K562 (cell line): ENCODE measurements at regions not wholly inside any gene's neighbourhood (a gene's known extent, or its start where the extent isn't known, plus 50 kb on each side); places are given as distances from the start of the nearest gene placed in this dataset.

Source experiments
- ATAC-seq: fragments of 200-7000 bp; cut with Tn5 transposase; 3 replicates; pipeline ENCODE4 v1.9.1; 2020; ENCODE audit warnings: moderate library complexity
- BruUV-seq: library from RNA; stranded (reverse); fragments of 400-500 nt; replicated peaks from 2 replicates; lab custom pipeline; 2021; lab: Mats Ljungman, UMichigan
- CTCF ChIA-PET: fragments of 300-600 bp; formaldehyde crosslinking; extraction: SDS; loops from one replicate; lab custom pipeline; 2021; ENCODE audit warnings: low intra/inter-chr PET ratio; lab: Yijun Ruan, JAX
- POLR2A ChIA-PET: fragments of 300-600, 350-650 bp; sonication (Branson Sonifier 250); formaldehyde crosslinking; extraction: SDS; loops from one replicate; lab custom pipeline; 2021; ENCODE audit warnings: antibody characterized with exemption, inconsistent platforms; lab: Yijun Ruan, JAX
- DNase-seq, 4 experiments: peaks; one replicate each; pipeline versions ENCODE4 v3.0.0 to v3.0.0-alpha.2; 2011 to 2018; ENCODE audit warnings: low spot score in 3 of 4, mixed read lengths in 3 of 4; ENCODE audit errors: extremely low read depth in 1 of 4
- FAIRE-seq: peaks from 2 replicates; lab custom pipeline; 2011; peaks lifted over from hg19 to GRCh38; lab: Jason Lieb, UNC
- H2AFZ ChIP-seq: 2 replicates; pipeline ENCODE4 v1.6.0; 2011; ENCODE audit warnings: low read depth, low read length, control low read depth, inconsistent platforms
- H3K27ac ChIP-seq: fragments of 200-600 bp; 3 replicates; pipeline ENCODE4 v1.8.0; 2011; ENCODE audit warnings: low read depth, mild to moderate bottlenecking, control low read depth, inconsistent platforms, low read length, moderate library complexity, mixed read lengths; ENCODE audit errors: extremely low read depth
- H3K27me3 ChIP-seq, 2 experiments: fragments of 300-600 bp in 1 of 2; 2 replicates in 1 of 2; 3 replicates in 1 of 2; pipeline versions ENCODE4 v1.6.0 to v1.8.0; 2011; ENCODE audit warnings: inconsistent platforms in 2 of 2, low read length in 2 of 2, mild to moderate bottlenecking in 1 of 2, mixed read lengths in 1 of 2, moderate library complexity in 1 of 2; ENCODE audit not compliant: control insufficient read depth in 2 of 2, insufficient read depth in 2 of 2
- H3K36me3 ChIP-seq: fragments of 300-600 bp; 3 replicates; pipeline ENCODE4 v1.8.0; 2011; ENCODE audit warnings: mild to moderate bottlenecking, low read length, inconsistent platforms; ENCODE audit not compliant: control insufficient read depth, insufficient read depth
- H3K4me1 ChIP-seq, 2 experiments: fragments of 200-600 bp in 1 of 2; replicated peaks in 1 of 2; 2 replicates in 1 of 2; 3 replicates in 1 of 2; pipeline versions ENCODE4 v1.5.1 to v1.8.0; 2011; ENCODE audit warnings: inconsistent platforms in 2 of 2, low read length in 2 of 2, mild to moderate bottlenecking in 1 of 2, mixed read lengths in 1 of 2, moderate library complexity in 1 of 2; ENCODE audit not compliant: control insufficient read depth in 2 of 2, insufficient read depth in 2 of 2
- H3K4me2 ChIP-seq: 2 replicates; pipeline ENCODE4 v1.6.1; 2011; ENCODE audit warnings: low read length, control low read depth, inconsistent platforms, mixed read lengths; ENCODE audit not compliant: insufficient read depth
- H3K4me3 ChIP-seq: fragments of 200-600 bp; sonication (generic), shearing (Covaris generic); 2 replicates; pipeline ENCODE4 v1.5.1; 2016; ENCODE audit warnings: control low read depth, inconsistent platforms
- H3K79me2 ChIP-seq: fragments of 200-600 bp; 3 replicates; pipeline ENCODE4 v1.8.0; 2011; ENCODE audit warnings: low read length, inconsistent platforms; ENCODE audit not compliant: control insufficient read depth, insufficient read depth
- H3K9ac ChIP-seq, 2 experiments: 2 replicates each; pipeline versions ENCODE4 v1.6.0 to v1.6.1; 2011; ENCODE audit warnings: low read depth in 2 of 2, low read length in 2 of 2, control low read depth in 1 of 2, inconsistent platforms in 1 of 2, mild to moderate bottlenecking in 1 of 2, mixed read lengths in 1 of 2; ENCODE audit not compliant: insufficient read depth in 1 of 2
- H3K9me1 ChIP-seq: one replicate; pipeline ENCODE4 v1.6.0; 2011; ENCODE audit warnings: inconsistent platforms, mild to moderate bottlenecking, low read length, moderate library complexity; ENCODE audit not compliant: control insufficient read depth, insufficient read depth
- H3K9me3 ChIP-seq: replicated peaks from 2 replicates; pipeline ENCODE4 v1.5.1; 2011; ENCODE audit warnings: low read depth, low read length, inconsistent platforms; ENCODE audit not compliant: control insufficient read depth, insufficient read depth
- H4K20me1 ChIP-seq: replicated peaks from 2 replicates; pipeline ENCODE4 v1.6.1; 2011; ENCODE audit warnings: low read length, inconsistent platforms, mixed read lengths; ENCODE audit not compliant: control insufficient read depth, insufficient read depth
- CLOCK ChIP-seq: fragments of 250-450 bp; sonication (Bioruptor Pico); IDR thresholded peaks from 2 replicates; pipeline ENCODE4 v1.4.0; 2020; ENCODE audit warnings: mild to moderate bottlenecking, moderate library complexity, borderline replicate concordance
- E2F3 ChIP-seq: fragments of 250-450 bp; sonication (Bioruptor Pico); IDR thresholded peaks from 2 replicates; pipeline ENCODE4 v1.4.0; 2020; ENCODE audit warnings: mild to moderate bottlenecking
- ETV5 ChIP-seq: sonication (generic); formaldehyde crosslinking; IDR thresholded peaks from 2 replicates; pipeline ENCODE4 v1.4.0; 2020; ENCODE audit warnings: low read depth, mild to moderate bottlenecking, missing genetic modification reagents
- MAFF ChIP-seq: IDR thresholded peaks from 2 replicates; pipeline ENCODE4 v1.6.1; 2012; ENCODE audit warnings: low read length, improper control_type of control experiment
- NR2C2 ChIP-seq, 2 experiments: fragments of 200-800 bp in 1 of 2; sonication (Bioruptor generic) in 1 of 2; sonication (generic) in 1 of 2; formaldehyde crosslinking in 1 of 2; IDR thresholded peaks; 2 replicates each; pipeline versions ENCODE4 v1.6.1 to v1.8.0; 2016 to 2022; ENCODE audit warnings: mild to moderate bottlenecking in 1 of 2, missing compliant biosample characterization in 1 of 2, missing genetic modification characterization in 1 of 2, missing genetic modification reagents in 1 of 2
- TAL1 ChIP-seq: fragments of 450-650 bp; IDR thresholded peaks from 2 replicates; pipeline ENCODE4 v1.6.1; 2016; ENCODE audit warnings: mild to moderate bottlenecking
- XRCC4 ChIP-seq: IDR thresholded peaks from one replicate; pipeline ENCODE4 v1.6.1; 2011; ENCODE audit not compliant: insufficient read depth, insufficient read length; ENCODE audit errors: extremely low read depth
- ZNF184 ChIP-seq: sonication (generic); formaldehyde crosslinking; IDR thresholded peaks from 2 replicates; pipeline ENCODE4 v1.5.0; 2020; ENCODE audit warnings: missing genetic modification reagents
- ZNF445 ChIP-seq: fragments of 250-450 bp; sonication (Bioruptor Pico); IDR thresholded peaks from 2 replicates; pipeline ENCODE4 v1.4.0; 2020; ENCODE audit warnings: low read depth, mild to moderate bottlenecking, moderate library complexity
- WGBS: fragments of 100-300 bp; shearing (Covaris generic); methylation state at CpG from one replicate; pipeline ENCODE4 v1.1.6; 2016; ENCODE audit warnings: low coverage, mixed read lengths; ENCODE audit not compliant: insufficient coverage; ENCODE audit errors: missing lambda C conversion rate; 5-methylcytosine and 5-hydroxymethylcytosine counted together
- in situ Hi-C: fragments of 300-500 bp; cut with MboI; formaldehyde crosslinking; loops from 4 replicates; pipeline ENCODE4 v1.15.0; 2018; ENCODE audit warnings: inconsistent platforms, mixed read lengths
- intact Hi-C: fragments of 100-400 bp; cut with micrococcal nuclease; formaldehyde crosslinking; loops from 2 replicates; pipeline ENCODE4 v1.14.2; 2022
- TF ChIP-seq, protein P1 (sequence below): fragments of 250-450 bp; sonication (Bioruptor Pico); IDR thresholded peaks from 2 replicates; pipeline ENCODE4 v1.9.0; 2021; ENCODE audit warnings: mild to moderate bottlenecking

GRCh38 chr12:88383405-88383804, 196.9 kb downstream of the KITLG start:
- Histone ChIP-seq H4K20me1 (no peaks in the 10 kb centered on the region), H3K36me3 (no peaks in the 10 kb centered on the region), H3K79me2 (no peaks in the 10 kb centered on the region), H3K9ac (no peak overlapping the region), H2AFZ (no peak overlapping the region), H3K9me3 (0 out of 2 replicates have a peak, but pooled peaks cover 2% of the 10 kb centered on the region), H3K4me2 (no peak overlapping the region), H3K9me1 (no peaks in the 10 kb centered on the region), H3K4me3 (no peak overlapping the region), H3K4me1 (no peaks in the 10 kb centered on the region), H3K27ac (no peak overlapping the region), H3K27me3 (no peaks in the 10 kb centered on the region)
- ChIA-PET POLR2A (no interaction called here), CTCF (no interaction called here)
- BruUV-seq = no TSS peak
- DNase-seq (no peak), FAIRE-seq (no peak), ATAC-seq (no peak)
- no peak for TF ChIP-seq XRCC4
- TF ChIP-seq NR2C2 (CRISPR knock-in tag; IDR thresholded peaks at IDR 0.05) = no peak
- no peak for TF ChIP-seq NR2C2 (tag; IDR thresholded peaks at IDR 0.05)
- no peak for TF ChIP-seq E2F3 (CRISPR knock-in tag)
- TF ChIP-seq ZNF184 (CRISPR knock-in tag) = no peak
- TF ChIP-seq, protein P1, sequence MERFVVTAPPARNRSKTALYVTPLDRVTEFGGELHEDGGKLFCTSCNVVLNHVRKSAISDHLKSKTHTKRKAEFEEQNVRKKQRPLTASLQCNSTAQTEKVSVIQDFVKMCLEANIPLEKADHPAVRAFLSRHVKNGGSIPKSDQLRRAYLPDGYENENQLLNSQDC = no peak
- TF ChIP-seq CLOCK (CRISPR knock-in tag) = no peak
- no peak for TF ChIP-seq MAFF
- no peak for TF ChIP-seq ZNF445 (CRISPR knock-in tag)
- TF ChIP-seq TAL1 = no peak
- no peak for TF ChIP-seq ETV5 (CRISPR knock-in tag)
- intact Hi-C loops (no loop called here), in situ Hi-C loops (no loop called here)
- 6% methylated on average over 1 of the region's 1 CpG for WGBS
